ENCODE measurements at regions not wholly inside any gene's neighbourhood (a gene's known extent, or its start where the extent isn't known, plus 50 kb on each side); places are given as distances from the start of the nearest gene placed in this dataset.
A peak's percentile ranks its signal among the peaks of the same experiment; 100 is the strongest.

- intact Hi-C loops (cut with DNase I, micrococcal nuclease) = no loop called here
- TF ChIP-seq CTCF (IDR thresholded peaks at IDR 0.05) = no peak
- H3K9me3 ChIP-seq = no peaks in the 10 kb centered on the region
- no peaks in the 10 kb centered on the region for H3K4me1 ChIP-seq (ENCODE audit: low read depth)
- no peaks in the 10 kb centered on the region for H3K36me3 ChIP-seq (ENCODE audit: low read depth)
- DNase-seq = no peak
- H3K4me3 ChIP-seq = no peak overlapping the region
- no peak for ATAC-seq
Measured at GRCh38 chr1:228818296-228818695, 83.0 kb downstream of the RHOU start.

- no peak for TF ChIP-seq CTCF (IDR thresholded peaks at IDR 0.05)
- intact Hi-C loops (cut with DNase I, micrococcal nuclease) = no loop called here
- Histone ChIP-seq H3K4me1 (ENCODE audit: low read depth) (no peaks in the 10 kb centered on the region), H3K9me3 (no peaks in the 10 kb centered on the region), H3K4me3 (no peak overlapping the region), H3K36me3 (ENCODE audit: low read depth) (no peaks in the 10 kb centered on the region)
- no peak for DNase-seq
- no peak for ATAC-seq
Measured at GRCh38 chr1:228818928-228819630, 83.8 kb downstream of the RHOU start.

- ATAC-seq (no peak), DNase-seq (no peak)
- no peak overlapping the region for H3K4me3 ChIP-seq
- no peaks in the 10 kb centered on the region for H3K36me3 ChIP-seq (ENCODE audit: low read depth)
- intact Hi-C loops (cut with DNase I, micrococcal nuclease) = no loop called here
- no peaks in the 10 kb centered on the region for H3K4me1 ChIP-seq (ENCODE audit: low read depth)
- H3K9me3 ChIP-seq = no peaks in the 10 kb centered on the region
- TF ChIP-seq CTCF (IDR thresholded peaks at IDR 0.05) = no peak
Measured at GRCh38 chr1:228821252-228821651, 86.0 kb downstream of the RHOU start.

GRCh38 chr1:228823200-228823599, 87.9 kb downstream of the RHOU start:
- Histone ChIP-seq H3K4me1 (ENCODE audit: low read depth) (no peaks in the 10 kb centered on the region), H3K4me3 (no peak overlapping the region), H3K9me3 (no peaks in the 10 kb centered on the region), H3K36me3 (ENCODE audit: low read depth) (no peaks in the 10 kb centered on the region)
- ATAC-seq (peak; percentile 55), DNase-seq (no peak)
- intact Hi-C loops (cut with DNase I, micrococcal nuclease) = no loop called here
- no peak for TF ChIP-seq CTCF (IDR thresholded peaks at IDR 0.05)

GRCh38 chr1:228824366-228824765, 89.1 kb downstream of the RHOU start:
- H3K9me3 ChIP-seq = no peaks in the 10 kb centered on the region
- no peak for TF ChIP-seq CTCF (IDR thresholded peaks at IDR 0.05)
- intact Hi-C loops (cut with DNase I, micrococcal nuclease) = no loop called here
- peak; percentile 90 for ATAC-seq
- no peak overlapping the region for H3K4me3 ChIP-seq
- no peaks in the 10 kb centered on the region for H3K4me1 ChIP-seq (ENCODE audit: low read depth)
- no peaks in the 10 kb centered on the region for H3K36me3 ChIP-seq (ENCODE audit: low read depth)
- no peak for DNase-seq

GRCh38 chr1:228825041-228825440, 89.8 kb downstream of the RHOU start:
- Histone ChIP-seq H3K9me3 (no peaks in the 10 kb centered on the region), H3K4me3 (no peak overlapping the region), H3K4me1 (ENCODE audit: low read depth) (no peaks in the 10 kb centered on the region), H3K36me3 (ENCODE audit: low read depth) (no peaks in the 10 kb centered on the region)
- DNase-seq (no peak), ATAC-seq (no peak)
- intact Hi-C loops (cut with DNase I, micrococcal nuclease) = no loop called here
- no peak for TF ChIP-seq CTCF (IDR thresholded peaks at IDR 0.05)

Measured in mucosa of descending colon (tissue), 3 donors.